HG02678 (cell line): ENCODE measurements at regions not wholly inside any gene's neighbourhood (a gene's known extent, or its start where the extent isn't known, plus 50 kb on each side); places are given as distances from the start of the nearest gene placed in this dataset.

Source experiments
- ATAC-seq: cut with Tn5 transposase; IDR thresholded peaks from one replicate; pipeline ENCODE4 v1.9.1; 2021; ENCODE audit warnings: mild to moderate bottlenecking, moderate library complexity; ENCODE audit not compliant: unreplicated experiment

DNA sequence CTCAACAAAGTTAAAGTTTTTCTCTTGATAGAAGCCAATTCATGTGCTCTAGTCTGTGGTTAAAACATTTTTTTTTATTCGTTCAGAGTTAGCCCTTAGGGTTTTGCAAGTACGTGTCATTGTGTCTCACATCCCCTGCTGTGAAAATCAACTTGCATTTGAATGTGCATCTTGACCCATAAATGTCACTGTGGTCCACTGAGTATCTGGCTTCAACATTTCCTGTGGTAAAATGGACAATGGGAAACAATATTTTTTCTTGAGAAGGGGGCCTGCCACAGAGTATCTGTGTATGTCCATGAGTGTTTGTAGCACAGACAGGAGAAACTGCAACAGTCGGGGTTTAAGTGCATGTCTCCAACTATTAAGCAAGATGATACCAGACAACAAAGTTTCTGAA is 554.8 kb upstream of the TENM3 start:
- no peak for ATAC-seq

DNA sequence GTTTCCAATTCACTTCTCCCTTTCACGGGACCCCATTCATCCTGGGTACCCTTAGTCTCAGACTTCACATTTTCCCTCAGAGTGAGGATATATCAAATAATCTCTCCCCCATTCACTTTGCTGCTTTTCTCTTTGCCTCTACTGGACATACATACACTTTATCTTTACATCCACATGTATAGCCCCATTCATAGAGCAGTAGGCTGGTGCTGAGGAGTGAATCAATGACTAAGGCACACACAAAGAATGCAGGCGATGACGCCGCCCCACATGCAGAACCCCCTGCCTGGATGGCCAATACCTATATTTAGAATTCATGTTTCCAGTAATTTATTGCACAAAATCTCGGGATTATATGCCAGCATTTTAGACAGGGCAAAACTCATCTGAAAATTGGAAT is 554.3 kb upstream of the TENM3 start:
- ATAC-seq, result no peak

DNA sequence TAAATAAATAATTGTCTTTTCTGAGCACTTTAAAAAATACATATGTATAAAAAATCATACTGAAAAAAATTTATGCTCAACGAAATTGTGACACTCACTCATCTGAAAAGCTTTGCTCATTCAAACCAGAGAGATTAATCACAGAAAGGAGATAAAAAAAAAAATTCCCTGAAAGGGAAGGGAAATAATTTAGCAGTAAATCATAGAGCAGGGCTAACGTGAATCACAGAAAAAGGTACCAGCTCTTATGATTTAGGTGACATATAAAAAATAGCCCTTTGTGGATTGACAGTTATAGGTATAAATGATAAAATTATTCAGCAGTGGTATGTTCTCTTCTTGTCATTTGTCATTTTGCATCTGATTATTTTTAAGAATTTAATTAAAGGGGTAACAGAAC is 552.7 kb upstream of the TENM3 start:
- no peak for ATAC-seq

DNA sequence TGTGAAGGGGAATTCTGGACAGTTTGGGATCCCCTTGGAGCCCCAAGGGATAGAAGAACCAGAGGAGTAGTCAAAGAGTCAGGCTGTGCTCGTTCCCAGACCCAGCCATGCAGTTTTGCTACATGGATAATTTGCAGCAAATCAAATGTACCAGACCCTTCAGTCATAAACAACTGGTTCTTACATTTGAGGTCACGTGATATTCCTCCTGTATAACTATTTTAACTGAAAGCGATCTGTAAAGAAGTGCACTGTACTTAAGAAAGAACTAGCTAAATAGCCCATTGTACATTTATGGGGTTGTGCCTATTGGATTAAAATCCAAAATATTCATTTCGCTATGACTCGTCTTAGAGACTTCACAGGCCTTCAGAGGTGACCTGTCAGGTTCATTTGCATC is 550.2 kb upstream of the TENM3 start:
- ATAC-seq, result no peak

DNA sequence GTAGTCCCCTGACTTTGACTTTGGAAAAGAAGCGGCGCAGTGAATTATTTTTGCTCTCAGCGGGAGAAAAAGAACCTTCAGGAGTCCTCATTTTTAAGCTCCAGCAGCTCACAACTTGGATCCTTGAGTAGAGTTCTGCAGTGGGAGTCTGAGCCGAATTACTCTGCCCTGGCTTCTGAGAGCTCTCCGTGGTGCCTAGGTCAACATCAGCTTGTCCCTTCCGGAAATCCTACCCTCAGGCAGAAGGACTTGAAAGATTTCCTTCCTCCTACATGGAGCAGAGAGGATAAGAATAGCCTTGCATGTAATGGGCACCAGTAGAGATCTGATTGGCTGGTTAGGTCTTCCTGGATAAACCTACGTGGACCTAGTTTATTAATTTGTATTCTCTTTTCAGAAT is 549.7 kb upstream of the TENM3 start:
- ATAC-seq, result no peak

DNA sequence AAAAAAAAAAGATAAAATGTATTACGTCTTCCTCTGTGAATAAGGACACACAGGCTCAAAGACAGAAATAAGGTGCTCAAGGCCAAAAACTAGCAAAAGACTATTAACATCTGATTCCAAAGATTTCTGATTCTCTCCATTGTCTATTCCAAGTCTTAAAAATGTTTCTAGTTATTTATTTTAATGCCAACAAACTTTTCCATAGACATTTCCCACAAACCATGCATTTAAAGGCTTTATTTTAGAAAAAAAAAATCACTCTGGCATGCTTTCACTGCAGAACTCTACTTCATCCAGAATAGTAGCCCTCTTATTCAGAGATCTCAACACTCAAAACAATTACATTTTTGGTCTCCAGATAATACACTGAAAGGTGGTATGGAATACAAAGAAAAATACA is 545.0 kb upstream of the TENM3 start:
- ATAC-seq, result no peak

DNA sequence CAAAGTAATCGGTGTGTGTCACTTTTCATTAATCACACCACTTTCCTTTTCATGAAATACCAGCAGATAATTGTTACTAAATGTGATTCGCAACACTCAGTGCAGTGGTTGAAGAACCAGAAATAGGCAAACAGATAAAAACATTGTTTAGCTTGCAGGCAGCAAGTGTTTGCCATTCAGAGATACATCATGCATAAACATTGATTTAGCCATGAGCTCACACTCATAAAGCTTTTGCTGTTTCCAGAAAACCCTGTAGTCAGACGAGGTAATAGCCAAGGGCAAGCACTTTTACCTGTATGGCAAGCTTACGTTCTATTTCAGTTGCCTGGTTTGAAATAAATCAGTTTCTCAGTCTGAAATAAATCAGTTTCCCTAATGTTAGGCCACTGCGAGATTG is 542.0 kb upstream of the TENM3 start:
- ATAC-seq, result no peak

DNA sequence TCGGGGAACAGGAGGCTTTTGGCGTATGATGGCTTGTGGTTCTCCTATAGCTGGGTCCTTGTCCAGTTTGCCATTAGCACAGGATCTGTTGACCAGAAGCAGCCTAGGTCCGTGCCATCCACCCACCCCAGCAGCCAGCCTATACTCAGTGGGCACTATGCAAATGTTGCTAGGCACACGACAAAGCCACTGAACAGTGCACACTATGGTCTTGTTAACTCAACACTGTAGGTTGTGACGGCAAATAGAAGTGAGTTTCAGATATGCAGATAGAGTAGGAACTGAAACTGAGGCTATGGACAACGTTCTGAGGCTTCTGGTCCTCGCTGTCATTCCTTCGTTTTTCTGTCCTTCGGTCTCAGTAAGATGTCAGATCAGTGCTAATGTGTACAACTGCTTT is 541.3 kb upstream of the TENM3 start:
- ATAC-seq, result no peak

DNA sequence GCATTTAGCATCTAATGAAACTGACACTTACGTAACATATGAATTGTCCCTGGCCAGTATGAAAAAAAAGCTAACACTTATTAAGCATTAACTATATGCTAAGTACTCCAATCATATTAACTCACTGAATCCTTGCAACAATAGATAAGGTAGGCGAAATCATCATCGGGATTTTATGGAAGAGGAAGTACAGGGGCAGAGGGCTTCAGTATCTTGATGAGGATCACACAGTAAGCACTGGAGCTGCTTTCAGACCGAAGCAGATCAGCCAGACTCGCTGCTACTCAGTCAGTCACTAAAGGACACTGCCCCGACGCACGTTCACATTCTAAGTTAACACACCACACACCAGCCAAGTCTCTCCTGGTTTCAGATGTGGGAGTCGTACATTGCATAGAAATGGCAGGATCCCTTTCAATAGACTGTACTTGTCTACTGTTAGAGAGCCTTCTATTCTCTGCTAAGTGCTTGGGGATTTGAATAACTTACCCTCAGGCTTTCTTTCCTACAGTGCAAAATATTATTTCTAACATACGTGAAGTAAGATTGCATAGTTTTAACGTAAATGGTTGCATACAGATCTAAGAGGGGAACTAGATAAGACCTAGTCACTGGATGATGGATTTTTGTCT is 540.2 kb upstream of the TENM3 start:
- no peak for ATAC-seq

DNA sequence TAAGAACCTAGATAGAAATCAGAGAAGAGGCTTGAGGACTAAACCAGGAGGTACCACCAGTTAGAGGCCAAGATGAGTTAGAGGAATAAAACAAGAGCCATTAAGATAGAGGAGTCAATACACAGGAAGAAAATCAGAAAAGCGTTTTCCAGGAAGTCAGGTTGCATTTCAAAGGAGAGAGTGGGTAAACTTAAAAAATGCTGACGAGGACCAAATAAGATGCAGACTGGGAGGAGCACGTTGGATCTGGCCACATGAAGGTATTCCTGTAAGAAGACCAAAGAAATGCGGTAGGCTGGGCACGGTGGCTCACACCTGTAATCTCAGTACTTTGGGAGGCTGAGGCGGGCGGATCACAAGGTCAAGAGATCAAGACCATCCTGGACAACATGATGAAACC is 533.1 kb upstream of the TENM3 start:
- no peak for ATAC-seq

DNA sequence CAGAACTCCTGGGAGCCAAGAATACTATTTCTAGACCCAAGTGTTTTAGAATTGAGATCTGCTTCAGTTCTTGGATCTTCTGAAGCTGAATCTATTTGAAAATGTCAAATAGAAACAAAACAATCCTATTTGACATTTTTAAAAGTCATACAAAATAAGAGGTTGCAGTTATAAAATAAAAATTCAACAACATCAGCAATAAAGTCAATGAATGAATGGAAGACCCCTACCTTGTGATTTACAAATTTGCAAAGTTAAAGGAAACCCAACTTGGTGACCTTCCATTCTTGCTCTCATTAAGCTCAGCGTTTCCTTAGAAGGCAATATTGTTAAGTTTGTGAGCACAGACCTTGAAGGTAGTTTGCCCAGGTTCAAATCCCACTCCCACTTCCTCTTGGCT is 531.8 kb upstream of the TENM3 start:
- no peak for ATAC-seq

DNA sequence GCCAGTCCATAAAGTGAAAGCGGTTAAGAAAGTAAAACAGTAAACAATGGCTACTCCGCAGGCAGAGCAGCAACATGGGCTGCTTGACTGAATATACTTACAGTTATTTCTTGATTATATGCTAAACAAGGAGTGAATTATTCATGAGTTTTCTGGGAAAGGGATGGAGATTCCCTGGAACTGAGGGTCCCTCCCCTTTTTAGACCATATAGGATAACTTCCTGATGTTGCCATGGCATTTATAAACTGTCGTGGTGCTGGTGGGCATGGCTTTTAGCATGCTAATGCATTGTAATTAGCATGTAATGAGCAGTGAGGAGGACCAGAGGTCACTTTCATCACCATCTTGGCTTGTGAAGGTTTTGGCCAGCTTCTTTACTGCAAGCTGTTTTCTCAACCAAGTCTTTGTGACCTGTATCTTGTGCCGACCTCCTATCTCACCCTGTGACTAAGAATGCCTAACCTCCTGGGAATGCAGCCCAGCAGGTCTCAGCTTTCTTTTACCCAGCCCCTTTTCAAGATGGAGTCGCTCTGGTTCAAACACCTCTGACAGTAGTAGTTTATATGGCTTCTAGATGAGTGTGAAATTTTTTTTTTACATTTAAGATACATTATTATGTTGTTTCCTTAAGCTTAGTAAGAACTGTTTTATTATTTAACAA is 514.8 kb upstream of the TENM3 start:
- ATAC-seq, result no peak

DNA sequence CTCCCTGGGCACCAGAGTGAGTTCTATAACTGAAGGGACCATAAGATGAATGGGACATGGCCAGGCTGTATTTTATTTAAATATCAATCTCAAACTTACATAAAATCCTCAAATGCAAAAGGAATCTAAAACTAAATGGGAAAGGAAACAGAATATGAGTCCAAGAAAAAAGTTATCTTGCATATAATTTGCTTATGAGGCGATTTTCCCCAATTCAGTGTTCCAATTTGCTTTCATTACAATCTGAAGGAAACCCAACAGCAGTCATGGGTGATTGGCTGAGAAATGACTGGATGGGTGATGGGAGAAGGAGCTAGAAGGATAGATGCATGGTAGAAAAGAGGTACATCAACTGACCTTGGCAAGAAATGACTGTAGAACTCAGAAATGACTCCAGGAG is 511.3 kb upstream of the TENM3 start:
- ATAC-seq, result no peak

DNA sequence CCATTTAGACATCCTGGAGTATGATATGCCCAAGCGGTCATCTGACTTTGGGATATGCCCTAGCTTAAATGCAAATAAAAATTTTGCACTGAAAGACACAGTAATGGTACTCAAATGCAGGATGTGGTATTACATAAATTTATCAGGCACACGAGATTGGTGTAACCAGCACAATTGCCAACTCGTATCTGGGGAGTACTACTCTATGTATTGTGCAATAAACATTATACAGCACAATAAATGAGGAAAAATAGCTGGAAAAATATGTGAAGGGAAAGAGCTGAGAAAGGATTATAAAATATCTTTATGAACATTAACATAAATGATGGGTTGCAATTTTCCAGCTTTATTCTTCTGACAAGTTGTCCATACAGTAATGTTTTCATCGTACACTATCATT is 505.5 kb upstream of the TENM3 start:
- ATAC-seq, result no peak

DNA sequence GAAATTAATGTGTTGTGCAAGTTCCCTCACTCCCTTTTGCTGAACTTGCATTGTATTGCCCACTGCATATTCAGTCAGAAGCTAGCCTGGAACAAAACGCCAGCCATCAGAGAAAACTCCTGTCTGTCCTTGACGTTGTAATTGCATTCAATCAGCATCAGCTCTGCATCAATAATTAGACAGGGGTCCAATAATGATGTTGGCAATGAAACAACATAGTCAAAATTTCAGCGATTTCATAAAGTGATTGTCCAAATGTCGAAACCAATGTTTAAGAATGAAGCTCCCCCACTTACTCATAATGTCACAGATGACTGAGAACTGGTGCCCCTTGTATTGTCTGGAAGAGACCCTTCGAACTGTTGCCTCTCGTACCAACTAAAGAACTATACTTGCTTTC is 504.2 kb upstream of the TENM3 start:
- ATAC-seq, result no peak

DNA sequence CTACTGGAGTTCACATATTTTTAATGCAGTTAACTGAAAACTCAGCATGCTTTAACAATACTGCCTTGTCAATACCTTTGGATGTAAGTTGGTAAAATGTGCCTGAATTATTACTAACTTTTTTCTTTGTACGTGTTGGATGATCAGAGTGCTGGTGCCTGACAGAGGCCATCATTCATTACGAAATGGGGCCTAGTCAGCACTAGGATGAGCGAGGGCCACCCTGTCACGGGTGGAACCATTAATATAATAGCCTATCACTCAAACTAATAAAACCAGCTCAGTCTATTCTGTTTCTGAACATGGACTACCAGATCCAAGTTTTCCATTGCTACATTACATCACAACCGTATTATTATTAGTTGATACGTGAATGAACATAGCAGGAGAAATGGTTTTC is 501.7 kb upstream of the TENM3 start:
- no peak for ATAC-seq

DNA sequence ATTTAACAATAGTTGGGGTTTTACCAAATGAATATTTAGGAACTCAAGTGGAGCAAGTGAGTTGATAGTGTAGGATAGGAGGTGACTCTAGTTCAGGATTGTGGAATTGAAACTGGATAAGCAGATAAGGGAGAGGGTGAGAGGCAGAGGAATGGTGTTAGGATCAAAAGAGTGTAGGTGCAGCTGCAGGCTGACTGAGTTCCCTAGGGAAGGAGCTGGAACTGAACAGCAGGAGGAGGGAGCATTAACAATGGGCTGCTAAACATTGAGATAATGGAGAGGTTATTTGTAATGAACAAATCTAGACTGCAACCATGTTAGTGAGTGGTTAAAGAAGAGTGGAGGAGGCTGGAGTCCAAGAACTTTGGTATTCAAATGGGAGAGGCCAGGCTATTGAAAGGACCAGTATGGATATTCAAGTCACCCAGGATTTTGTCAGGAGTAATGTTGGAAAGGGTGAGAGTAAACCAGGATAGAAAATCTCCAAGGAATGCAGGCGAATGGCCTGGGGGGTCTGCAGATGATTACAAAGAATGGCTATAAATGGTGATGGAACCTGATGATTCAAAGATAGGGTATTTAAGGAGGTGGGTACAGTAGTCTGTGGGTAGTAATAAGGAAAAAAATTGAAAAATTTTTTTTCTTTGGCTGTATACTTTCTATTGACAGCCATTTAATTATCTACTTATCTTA is 497.1 kb upstream of the TENM3 start:
- ATAC-seq, result no peak

DNA sequence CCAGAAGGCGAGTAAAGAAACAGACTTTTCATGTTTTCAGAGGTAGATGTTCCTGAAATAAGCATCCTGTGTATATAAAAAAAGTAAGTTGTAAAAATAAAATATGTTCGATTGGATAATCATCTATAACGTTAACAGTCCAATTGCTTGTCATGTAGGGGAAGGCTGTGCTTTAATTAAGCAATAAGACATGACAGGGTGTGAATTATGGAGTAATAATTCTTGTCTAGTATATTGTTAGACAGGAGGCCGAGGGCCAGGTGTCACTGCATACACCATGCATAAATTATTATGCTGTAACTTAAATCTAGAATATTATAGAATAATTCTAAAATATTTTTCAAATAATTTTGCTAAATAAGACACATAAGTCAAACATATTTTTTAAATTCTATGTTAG is 494.6 kb upstream of the TENM3 start:
- ATAC-seq, result no peak

DNA sequence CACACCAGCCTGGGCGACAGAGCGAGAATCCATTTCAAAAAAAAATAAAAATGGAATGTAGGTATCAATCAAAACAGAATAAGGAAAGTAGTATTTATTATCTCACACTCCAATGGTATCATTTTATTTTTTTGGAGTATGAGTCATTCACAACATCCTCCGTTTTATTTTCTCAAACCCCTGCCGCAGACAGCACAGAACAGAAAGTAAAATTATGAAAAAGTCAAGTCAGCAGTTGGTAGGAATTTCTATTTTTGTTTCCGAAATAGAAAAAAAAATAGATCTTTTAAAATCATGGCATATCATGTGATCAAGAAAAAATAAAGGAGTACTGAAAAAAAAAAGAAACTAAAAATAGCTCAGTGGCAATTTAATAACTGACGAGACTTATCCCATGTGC is 490.7 kb upstream of the TENM3 start:
- no peak for ATAC-seq

DNA sequence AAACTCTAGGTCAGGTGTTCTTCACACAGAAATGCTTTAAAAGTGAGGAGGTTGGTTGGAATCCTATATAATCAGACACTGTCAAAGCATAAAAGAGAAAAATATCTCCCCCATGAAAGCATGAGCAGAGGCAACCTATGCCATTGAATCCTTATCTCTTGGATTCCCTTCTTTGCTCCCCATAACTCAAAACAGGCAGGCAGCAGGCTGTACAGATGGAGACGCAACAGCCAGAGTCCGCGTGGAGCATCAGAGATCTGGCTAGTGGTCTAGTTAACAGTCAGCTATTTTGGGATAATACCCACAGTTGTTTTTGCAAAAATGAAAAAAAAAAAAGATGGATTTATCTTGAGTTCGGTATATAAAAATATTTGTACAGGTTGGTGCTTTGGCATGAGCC is 490.0 kb upstream of the TENM3 start:
- no peak for ATAC-seq

DNA sequence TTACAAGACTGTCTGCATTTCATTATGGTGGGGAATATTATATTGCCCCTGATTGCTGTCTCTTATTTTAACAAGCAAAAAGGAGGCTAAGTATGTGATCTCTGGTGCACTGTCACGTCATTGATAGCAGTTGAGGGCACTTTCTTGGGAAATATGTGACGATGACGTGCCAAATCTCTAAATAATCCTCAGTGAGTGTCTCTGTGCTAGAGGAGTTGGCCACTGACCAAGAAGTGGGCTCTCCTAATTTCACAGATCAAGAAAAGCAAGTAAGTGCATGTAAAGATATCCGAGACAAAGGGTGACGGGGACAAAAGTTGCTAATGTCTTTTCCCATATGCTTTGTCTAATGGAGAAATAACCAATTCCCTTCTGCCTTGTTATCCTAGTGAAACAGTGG is 487.4 kb upstream of the TENM3 start:
- ATAC-seq, result no peak

DNA sequence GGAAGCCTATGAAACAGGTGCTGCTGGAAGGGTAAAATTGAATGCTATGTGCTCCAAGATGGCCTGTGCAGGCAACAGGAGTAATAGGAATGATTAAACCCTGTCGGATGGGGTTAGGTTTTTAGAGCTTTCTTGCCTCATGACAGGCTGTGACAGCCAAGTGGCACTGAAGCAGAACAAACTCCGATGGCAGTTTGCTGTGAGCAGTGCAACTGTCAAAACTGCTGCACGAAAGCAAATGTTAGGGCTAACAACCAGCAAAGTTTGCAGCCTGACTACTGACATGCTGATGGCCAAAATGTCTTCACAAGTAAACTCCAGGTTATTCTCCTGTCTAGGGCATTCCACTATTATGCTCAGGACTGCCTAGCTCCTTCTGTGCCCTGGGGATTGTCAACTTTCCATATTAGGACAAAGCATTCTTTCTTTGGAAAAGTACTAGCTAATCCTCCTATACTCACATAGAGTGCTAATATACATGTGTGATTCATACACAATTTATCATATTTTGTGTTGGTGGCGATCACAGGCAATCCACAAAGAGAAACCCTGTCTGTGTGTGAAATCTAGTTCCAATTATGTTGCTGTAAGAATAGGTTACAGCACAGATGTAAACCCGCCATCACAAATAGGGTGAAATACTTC is 486.6 kb upstream of the TENM3 start:
- no peak for ATAC-seq
